ENCODE measurements at regions not wholly inside any gene's neighbourhood (a gene's known extent, or its start where the extent isn't known, plus 50 kb on each side); places are given as distances from the start of the nearest gene placed in this dataset.

DNA sequence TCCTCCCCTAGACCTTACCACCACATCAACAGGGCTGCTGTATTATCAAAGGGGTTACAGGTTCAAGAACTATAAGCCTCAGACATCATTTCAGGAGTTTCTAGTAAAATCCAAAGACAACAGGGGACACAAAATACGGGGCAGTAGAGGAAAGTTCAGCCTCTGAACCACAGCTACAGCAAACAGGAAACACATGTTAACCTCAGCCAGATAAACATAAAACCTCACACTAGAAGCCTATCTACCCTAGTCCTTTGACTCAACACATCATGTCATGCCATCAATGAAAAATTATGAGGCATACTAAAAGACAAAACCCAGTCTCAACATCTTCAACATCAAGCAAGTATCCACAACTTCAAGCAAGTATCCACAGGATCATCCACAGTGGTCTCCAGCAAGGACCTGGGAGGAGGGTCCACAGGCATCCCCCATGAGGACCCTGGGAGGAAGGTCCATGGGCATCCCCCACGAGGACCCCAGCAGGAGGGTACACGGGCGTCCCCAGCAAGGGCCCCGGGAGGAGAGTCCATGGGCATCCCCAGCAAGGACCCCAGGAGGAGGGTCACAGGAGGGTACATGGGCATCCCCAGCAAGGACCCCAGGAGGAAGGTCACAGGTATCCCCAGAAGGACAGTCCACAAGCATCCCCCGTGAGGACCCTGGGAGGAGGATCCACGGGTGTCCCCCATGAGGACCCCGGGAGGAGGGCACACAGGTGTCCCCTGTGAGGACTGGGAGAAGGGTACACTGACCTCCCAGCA, 440.0 kb downstream of the MATN1 start:
- Histone ChIP-seq H3K27me3 (peaks cover 0 to 13% of the 10 kb centered on the region in 2 donors), H3K36me3 (no peaks in the 10 kb centered on the region), H3K27ac (no peak overlapping the region), H3K4me1 (no peaks in the 10 kb centered on the region), H3K4me3 (no peak overlapping the region), H3K9me3 (no peaks in the 10 kb centered on the region)
- DNase-seq = peak in 1 of 2 donors; percentile 34
- TF ChIP-seq, protein P1, sequence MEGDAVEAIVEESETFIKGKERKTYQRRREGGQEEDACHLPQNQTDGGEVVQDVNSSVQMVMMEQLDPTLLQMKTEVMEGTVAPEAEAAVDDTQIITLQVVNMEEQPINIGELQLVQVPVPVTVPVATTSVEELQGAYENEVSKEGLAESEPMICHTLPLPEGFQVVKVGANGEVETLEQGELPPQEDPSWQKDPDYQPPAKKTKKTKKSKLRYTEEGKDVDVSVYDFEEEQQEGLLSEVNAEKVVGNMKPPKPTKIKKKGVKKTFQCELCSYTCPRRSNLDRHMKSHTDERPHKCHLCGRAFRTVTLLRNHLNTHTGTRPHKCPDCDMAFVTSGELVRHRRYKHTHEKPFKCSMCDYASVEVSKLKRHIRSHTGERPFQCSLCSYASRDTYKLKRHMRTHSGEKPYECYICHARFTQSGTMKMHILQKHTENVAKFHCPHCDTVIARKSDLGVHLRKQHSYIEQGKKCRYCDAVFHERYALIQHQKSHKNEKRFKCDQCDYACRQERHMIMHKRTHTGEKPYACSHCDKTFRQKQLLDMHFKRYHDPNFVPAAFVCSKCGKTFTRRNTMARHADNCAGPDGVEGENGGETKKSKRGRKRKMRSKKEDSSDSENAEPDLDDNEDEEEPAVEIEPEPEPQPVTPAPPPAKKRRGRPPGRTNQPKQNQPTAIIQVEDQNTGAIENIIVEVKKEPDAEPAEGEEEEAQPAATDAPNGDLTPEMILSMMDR (IDR thresholded peaks at IDR 0.05) = no peak
- intact Hi-C loops (cut with DNase I; ENCODE audit: low total_unique reads) = no loop called here

DNA sequence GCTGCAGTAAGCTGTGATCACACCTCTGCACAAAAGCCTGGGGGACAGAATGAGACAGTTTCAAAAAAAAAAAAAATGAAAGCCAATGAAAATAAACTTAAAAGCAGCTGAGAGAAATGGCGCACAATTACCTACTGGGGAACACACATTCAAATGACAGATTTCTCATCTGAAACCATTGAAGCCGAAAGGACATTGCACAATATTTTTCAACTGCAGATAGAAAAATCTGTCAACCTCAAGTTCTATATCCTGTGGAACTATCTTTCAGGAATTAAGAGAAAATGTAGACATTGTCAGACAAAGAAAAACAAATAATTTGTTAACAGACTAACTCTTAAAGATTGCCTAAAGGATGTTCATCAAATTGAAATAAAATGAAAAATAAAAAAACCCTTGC, 442.8 kb downstream of the MATN1 start:
- intact Hi-C loops (cut with DNase I; ENCODE audit: low total_unique reads) = no loop called here
- H3K9me3 ChIP-seq = no peaks in the 10 kb centered on the region
- DNase-seq = no peak

DNA sequence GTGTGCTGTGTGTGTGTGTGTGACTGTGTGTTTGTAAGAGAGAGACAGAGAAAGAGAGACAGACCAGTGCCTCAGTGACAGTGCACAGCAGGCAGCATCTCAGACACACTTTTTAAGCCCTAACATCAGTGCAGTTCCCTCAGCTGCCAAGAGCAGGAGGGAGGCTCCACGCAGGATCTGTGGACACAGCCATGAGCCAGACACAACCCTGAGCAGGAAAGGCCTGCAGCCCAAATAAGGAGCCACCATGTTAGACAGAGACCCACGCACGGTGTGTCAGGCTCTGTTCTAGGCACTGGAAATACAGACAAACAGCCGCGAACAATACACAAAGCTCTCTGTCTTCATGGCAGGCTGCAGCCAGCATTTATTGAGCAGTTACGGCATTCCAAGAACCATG, 445.5 kb downstream of the MATN1 start:
- TF ChIP-seq, protein P1 (IDR thresholded peaks at IDR 0.05) = no peak
- peak in 1 of 2 donors; percentile 43 for DNase-seq
- intact Hi-C loops (cut with DNase I; ENCODE audit: low total_unique reads) = no loop called here

More for the DNA sequence above, 442.8 kb downstream of the MATN1 start:
- Histone ChIP-seq H3K4me3 (no peak overlapping the region), H3K27me3 (peaks cover 0 to 16% of the 10 kb centered on the region in 2 donors), H3K27ac (no peak overlapping the region), H3K36me3 (no peaks in the 10 kb centered on the region), H3K4me1 (no peaks in the 10 kb centered on the region)
- TF ChIP-seq, protein P1 (IDR thresholded peaks at IDR 0.05) = no peak

DNA sequence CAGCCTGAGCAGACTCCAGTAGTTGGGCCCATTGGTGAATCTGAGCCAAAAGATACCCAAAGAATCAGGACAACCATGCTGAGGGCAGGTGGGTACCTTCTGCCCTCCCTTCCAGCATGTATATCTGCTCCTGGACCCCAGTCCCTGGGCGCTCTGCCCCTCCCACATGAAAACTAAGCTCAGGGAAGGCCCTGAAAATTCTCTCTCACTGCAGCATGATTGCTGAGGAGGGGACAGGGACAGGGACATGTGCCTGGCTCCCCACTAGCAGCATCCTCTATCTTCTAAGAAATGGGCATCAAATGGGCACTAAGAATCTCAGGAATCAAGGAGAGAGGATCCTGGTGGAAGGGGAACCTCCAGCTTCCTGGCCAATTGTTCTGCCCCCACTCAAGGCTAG, 446.0 kb downstream of the MATN1 start:
- TF ChIP-seq, protein P1 (IDR thresholded peaks at IDR 0.05) = no peak
- H3K9me3 ChIP-seq = no peaks in the 10 kb centered on the region
- intact Hi-C loops (cut with DNase I; ENCODE audit: low total_unique reads) = no loop called here

More for the DNA sequence above, 445.5 kb downstream of the MATN1 start:
- H3K9me3 ChIP-seq = no peaks in the 10 kb centered on the region
- H3K27me3 ChIP-seq = peaks cover 0 to 41% of the 10 kb centered on the region in 2 donors
- H3K4me3 ChIP-seq = no peak overlapping the region
- no peaks in the 10 kb centered on the region for H3K4me1 ChIP-seq
- no peak overlapping the region for H3K27ac ChIP-seq
- H3K36me3 ChIP-seq = no peaks in the 10 kb centered on the region

DNA sequence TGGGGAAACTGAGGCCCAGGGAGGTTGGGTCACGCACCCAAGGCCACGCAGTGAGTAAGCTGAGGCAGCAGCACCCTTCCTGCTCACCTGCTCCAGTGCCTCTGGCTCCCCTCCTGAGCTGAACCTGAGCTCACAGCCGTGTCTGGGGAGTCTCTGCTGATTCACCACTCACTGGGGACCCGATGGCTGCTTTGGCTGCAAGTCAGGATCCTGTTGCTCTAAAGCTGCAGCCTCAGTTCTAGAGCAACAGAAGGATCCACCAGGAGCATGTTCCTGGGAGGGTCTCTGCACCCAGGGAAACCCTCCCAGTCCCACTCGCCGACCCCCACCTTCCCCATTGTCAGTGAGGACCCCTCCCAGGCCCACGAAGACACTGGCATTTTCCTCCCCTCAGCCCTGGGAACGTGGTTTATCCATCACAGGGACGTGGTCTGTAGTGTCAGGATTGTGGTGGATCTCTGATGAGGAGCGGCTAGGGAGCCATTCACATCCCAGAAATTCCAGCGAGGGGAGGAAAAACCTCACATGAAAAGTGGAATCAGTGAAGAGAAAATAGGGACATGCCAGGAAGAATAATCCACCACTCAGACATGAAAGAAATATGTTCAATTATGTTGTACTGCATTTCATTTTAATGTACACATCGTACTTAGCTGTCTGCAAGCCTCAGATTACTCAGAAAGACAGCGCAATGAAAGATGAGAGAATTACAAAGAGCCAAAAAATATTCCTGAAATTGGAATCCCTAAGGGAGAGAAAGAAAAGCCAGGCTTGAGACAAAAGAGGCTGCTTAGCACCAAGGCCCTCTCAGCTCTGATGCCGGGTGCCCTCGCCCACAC, 447.2 kb downstream of the MATN1 start:
- Histone ChIP-seq H3K36me3 (no peaks in the 10 kb centered on the region), H3K27ac (no peak overlapping the region), H3K27me3 (peaks cover 0 to 48% of the 10 kb centered on the region in 2 donors), H3K4me3 (no peak overlapping the region), H3K9me3 (no peaks in the 10 kb centered on the region), H3K4me1 (no peaks in the 10 kb centered on the region)
- DNase-seq = peak in 1 of 2 donors; percentile 40
- TF ChIP-seq, protein P1 (IDR thresholded peaks at IDR 0.05) = no peak
- intact Hi-C loops (cut with DNase I; ENCODE audit: low total_unique reads) = no loop called here

More for the DNA sequence above, 446.0 kb downstream of the MATN1 start:
- H3K27me3 ChIP-seq = peaks cover 0 to 44% of the 10 kb centered on the region in 2 donors
- H3K4me1 ChIP-seq = no peaks in the 10 kb centered on the region
- H3K4me3 ChIP-seq = no peak overlapping the region
- H3K36me3 ChIP-seq = no peaks in the 10 kb centered on the region
- peak in 1 of 2 donors; percentile 47 for DNase-seq
- no peak overlapping the region for H3K27ac ChIP-seq

Data from tibial artery (tissue), 4 donors.